ENCODE measurements at regions not wholly inside any gene's neighbourhood (a gene's known extent, or its start where the extent isn't known, plus 50 kb on each side); places are given as distances from the start of the nearest gene placed in this dataset.
A peak's percentile ranks its signal among the peaks of the same experiment; 100 is the strongest.
"Not testable (repeated sequence)": the region's sequence is repeated elsewhere in the genome, so short reads cannot be mapped to it uniquely, and the experiment has no call there.

- no peak for DNase-seq
These were observed 1432.8 kb downstream of the CDH11 start for GRCh38 chr16:63689068-63689467.

GRCh38 chr16:63684149-63685101 lies 1437.4 kb downstream of the CDH11 start:
- no peak for DNase-seq

- DNase-seq = no peak
These were observed 1439.0 kb downstream of the CDH11 start for GRCh38 chr16:63682844-63683243.

GRCh38 chr16:63672493-63672892 lies 1449.4 kb downstream of the CDH11 start:
- DNase-seq = no peak

DNA sequence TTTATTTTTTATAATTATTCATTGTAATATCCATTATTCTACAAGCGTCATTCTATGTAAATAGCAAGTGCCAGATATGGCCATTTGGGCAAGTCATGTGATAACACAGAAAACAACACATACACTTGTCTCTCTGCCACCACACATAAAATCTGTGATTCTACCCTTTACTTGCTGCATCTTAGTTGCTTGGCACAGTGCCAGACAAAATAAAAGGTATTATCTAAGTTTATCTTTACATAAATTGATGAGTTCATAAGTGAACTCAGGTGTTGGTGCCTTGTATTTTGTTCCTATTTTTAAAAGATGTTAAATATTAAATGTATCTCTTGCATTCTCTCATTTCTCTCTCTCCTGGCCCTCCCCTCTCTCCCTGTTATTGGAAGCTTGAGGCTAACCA lies 1458.7 kb downstream of the CDH11 start:
- no peak for DNase-seq

DNA sequence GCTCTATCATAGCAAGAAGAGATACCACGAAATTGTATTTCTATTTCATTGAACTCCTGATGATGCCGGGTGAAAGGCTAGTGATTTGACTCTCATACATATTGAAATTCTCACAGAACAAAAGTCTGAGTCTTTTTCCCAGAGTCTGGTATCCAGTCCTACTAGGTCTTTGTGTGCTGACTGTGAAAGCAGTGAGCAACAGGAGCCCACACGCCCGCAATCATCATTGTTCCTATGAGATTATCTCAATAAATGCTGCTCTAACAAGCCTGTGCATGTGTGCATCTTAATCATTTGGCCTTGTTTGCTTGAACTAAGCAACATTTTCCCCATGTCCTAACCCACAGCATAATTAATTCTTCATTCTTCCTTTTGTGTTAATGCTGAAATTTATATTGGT lies 1466.0 kb downstream of the CDH11 start:
- DNase-seq = no peak

DNA sequence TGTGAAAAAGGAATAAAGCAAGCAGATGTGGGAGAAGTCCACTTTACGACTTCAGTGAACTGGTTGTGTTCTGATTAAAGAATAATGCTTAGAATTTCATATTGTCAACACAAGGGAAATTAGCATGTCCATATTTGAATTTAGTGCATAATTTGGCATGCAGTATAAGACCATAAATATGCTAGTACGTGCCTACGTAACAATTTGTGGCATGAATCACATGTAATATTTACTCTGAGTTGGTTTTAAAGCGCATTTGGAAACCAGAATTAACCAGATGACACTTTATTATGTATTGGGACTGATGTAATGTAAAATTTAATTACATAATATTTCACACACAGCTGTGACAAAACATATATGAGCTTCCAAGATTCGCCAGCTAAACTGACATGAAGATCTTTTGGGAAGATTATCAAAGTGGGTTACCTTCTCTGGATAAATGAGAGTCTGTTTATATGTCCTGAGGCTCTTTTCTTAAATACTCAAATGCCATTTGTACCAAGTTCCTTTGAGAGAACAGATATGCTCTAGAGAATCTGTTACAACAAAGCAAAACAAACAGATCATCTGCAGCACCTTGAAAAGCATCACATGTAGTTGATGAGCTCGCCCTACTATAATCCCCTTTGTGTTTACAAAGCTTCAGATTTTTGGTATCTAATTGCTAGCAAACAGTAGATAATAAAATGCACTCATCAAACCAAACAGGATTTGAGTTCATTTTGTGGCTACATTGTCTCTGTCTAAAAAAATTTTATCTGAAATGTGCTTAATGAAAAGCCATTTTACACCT lies 1468.6 kb downstream of the CDH11 start:
- peak; percentile 56 for DNase-seq

GRCh38 chr16:63652091-63652490 lies 1469.8 kb downstream of the CDH11 start:
- no peak for DNase-seq

DNA sequence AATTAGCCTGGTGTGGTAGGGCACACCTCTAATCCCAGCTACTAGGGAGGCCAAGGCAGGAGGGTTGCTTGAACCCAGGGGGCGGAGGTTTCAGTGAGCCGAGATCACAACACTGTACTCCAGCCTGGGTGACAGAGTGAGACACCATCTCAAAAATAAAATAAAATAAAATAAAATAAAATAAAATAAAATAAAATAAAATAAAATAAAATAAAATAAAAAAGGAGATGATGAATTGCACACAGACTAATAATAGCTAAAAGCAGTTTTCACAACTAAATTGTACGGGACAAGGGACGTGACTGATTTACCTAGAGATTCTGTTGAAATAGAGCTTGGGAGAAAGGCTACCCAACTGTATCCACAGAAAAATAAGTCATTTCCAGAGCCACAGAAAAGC lies 1471.3 kb downstream of the CDH11 start:
- DNase-seq = no peak

DNA sequence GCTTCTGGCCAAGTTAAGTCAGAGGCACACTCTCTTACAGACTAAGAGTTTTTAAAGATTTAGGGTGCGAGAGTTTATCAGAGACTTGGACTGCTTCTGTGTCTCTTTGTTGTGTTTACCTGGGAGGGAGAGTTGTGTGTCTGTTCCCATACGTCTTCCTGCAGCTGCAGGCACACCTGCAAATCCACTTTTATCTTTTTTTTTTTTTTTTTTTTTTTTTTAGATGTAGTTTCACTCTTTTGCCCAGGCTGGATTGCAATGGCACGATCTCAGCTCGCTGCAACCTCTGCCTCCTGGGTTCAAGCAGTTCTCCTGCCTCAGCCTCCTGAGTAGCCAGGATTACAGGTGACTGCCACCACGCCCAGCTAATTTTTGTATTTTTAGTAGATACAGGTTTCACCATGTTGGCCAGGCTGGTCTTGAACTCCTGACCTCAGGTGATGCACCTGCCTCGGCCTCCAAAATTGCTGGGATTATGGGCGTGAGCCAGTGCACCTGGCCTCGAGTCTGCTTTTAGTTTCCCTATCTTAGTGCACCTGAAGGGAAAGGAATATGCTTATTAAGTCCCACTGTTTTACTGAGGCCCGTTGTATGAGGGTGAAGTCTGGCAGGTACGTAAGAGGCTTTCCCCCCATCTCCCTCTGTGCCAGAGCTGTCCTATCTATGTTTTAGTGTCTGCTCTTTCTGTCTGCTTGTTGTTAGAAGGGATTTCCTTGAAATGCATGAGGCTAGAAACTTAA lies 1488.0 kb downstream of the CDH11 start:
- DNase-seq = not testable (repeated sequence)

- DNase-seq = no peak
These were observed 1492.6 kb downstream of the CDH11 start for GRCh38 chr16:63629272-63629671.

GRCh38 chr16:63628812-63629211 lies 1493.1 kb downstream of the CDH11 start:
- no peak for DNase-seq

- peak; percentile 60 for DNase-seq
These were observed 1496.7 kb downstream of the CDH11 start for GRCh38 chr16:63625126-63625525.

DNA sequence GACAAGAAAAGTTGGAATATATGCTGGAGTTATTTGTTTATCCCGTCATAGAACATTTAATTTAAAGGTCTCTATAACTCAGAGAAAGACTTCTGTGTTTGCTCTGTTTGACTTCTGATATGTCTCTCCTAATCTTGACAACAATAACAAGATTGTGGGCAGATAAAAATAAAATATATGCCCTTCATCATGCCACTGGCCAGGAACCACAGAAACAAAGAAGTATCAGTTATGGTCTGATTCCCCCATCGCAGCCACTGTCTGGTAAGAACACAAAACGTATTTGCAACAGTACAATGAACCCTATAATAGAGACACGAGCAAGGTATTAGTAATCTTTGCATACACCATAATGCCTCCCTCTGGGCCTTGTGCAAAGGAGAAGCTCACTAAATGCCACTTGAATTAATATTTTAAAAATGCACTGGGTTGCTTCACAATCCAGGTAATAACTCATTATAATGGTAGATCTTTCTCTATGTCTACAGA lies 1498.3 kb downstream of the CDH11 start:
- DNase-seq = no peak

- no peak for DNase-seq
These were observed 1502.9 kb downstream of the CDH11 start for GRCh38 chr16:63618896-63619485.

DNA sequence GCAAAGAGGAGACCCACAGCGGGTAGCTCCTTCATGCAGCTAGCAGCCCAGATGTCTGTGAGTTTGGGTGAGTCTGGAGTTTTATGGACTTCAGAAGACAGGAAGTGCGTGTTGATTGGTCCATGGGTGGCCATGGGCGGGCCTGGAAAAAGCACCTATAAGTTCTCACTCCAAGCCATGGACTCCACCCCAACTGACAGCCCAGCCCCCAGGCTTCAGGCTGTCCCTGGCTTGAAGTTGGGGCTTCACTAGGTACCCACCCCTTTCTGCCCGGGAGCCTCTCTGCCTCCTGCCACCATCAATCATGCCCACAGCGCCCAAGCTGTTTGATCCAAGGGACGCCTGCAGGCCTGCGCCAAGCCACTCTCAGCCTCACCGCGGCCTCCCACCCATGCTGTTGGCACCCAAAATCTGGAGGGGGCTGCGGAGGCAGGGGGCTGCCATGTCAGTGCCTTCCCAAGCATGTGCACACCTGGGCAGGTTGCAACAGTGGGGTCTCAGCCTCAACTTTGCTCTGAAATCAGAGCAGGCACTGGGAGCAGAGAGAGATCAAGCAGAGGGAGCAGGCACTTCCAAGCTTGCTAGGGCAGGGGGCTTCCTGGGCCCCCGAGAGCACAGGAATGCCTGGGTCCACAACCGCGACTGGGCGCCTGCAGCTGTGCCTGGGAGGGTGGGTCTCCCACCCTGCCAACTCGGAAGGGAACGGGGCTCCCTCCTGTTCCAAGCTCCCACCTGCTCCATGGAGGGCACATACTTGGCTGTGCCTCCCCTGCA lies 1503.7 kb downstream of the CDH11 start:
- DNase-seq = no peak

DNA sequence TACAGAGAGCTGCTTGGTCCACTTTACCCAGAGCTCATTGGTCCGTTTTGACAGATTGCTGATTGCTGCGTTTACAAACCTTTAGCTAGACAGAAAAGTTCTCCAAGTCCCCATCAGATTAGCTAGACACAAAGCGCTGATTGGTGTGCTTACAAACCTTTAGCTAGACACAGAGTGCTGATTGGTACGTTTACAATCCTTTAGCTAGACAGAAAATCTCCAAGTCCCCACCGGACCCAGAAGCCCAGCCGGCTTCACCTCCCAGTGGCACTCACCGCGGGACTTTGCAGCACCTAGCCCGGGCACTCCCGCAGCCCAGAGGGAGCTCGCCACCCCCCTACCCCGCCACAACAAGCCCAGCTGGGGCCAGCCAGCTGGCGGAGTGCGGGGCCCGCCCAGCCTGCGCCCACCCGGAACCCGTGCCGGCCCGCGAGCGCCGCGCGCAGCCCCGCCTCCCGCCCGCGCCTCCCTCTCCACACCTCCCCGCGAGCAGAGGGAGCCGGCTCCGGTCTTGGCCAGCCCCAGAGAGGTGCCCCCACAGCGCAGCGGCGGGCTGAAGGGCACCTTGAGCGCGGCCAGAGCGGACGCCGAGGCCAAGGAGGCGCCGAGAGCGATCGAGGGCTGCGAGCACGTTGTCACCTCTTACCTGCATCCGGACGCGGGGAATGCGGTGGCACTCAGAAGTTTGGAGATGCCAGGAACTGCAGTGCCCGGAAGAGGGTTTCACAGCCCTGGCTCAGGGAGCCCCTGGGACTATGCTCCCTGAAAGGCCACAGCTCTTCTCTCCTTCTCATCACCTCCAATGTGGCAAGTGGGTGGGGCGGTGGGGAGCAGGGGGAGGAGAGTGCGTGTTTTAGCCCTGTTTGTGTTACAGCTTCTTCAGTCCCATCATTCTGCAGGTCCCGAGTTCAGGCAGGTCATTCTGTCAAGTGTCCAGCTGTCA lies 1504.5 kb downstream of the CDH11 start:
- DNase-seq = no peak

DNA sequence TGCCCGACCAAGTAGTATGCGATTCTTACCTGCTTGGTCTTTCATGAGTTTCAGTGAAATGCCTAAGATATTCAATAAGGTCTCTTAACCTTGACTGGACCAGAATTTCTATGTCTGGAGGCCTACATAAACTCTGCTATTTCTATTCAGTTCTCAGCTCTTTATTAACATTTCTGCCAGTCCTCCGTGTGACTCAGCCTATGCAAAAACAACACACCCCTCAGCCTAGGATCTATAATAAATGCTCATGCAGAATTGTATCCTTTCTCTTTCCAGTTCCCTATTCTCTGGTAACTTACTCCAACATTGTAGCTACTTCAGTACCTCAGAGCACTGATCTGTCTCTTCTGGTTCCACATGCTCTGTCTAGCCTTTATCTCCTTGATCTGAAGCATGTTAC lies 1507.4 kb downstream of the CDH11 start:
- no peak for DNase-seq

DNA sequence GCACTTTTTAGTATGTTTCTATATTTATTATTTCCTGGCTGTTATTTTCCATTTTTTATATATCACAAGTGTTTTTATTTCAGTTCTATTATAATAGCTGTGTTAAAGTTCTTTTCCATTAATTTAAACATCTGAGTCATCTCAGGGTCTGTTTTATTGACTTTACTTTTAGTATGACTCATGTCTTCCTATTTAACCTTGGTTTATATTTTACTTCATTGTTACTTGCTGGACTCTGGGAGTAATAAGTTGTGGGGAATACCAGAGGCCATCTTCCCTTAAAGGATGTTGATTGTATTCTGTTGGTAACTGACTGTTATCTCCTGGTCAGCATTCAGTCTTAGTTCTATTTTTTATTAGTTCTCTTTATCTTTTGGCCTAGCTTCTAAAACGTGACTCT lies 1508.2 kb downstream of the CDH11 start:
- DNase-seq = no peak

Measured in skin of body (tissue), 1 donor.